ENCODE measurements at regions not wholly inside any gene's neighbourhood (a gene's known extent, or its start where the extent isn't known, plus 50 kb on each side); places are given as distances from the start of the nearest gene placed in this dataset.

GRCh38 chr9:70472268-70473249, 58.1 kb upstream of the KLF9 start:
- Histone ChIP-seq H3K36me3 (ENCODE audit: control insufficient read depth, insufficient read depth, low read length) (no peaks in the 10 kb centered on the region), H3K4me3 (ENCODE audit: low read depth, low read length) (no peak overlapping the region), H3K27me3 (ENCODE audit: control insufficient read depth, insufficient read depth, low read length) (no peaks in the 10 kb centered on the region)
- DNase-seq (ENCODE audit: low read depth) (no peak), FAIRE-seq (no peak)
- no peak for TF ChIP-seq CTCF (IDR thresholded peaks at IDR 0.05; ENCODE audit: insufficient read depth, low read length, severe bottlenecking)

- Histone ChIP-seq H3K4me3 (ENCODE audit: low read depth, low read length) (no peak overlapping the region), H3K36me3 (ENCODE audit: control insufficient read depth, insufficient read depth, low read length) (no peaks in the 10 kb centered on the region), H3K27me3 (ENCODE audit: control insufficient read depth, insufficient read depth, low read length) (no peaks in the 10 kb centered on the region)
- FAIRE-seq (no peak), DNase-seq (ENCODE audit: low read depth) (no peak)
- TF ChIP-seq CTCF (IDR thresholded peaks at IDR 0.05; ENCODE audit: insufficient read depth, low read length, severe bottlenecking) = no peak
Measured at GRCh38 chr9:70470050-70471015, 55.9 kb upstream of the KLF9 start.

GRCh38 chr9:70468291-70468690, 53.8 kb upstream of the KLF9 start:
- no peaks in the 10 kb centered on the region for H3K36me3 ChIP-seq (ENCODE audit: control insufficient read depth, insufficient read depth, low read length)
- no peaks in the 10 kb centered on the region for H3K27me3 ChIP-seq (ENCODE audit: control insufficient read depth, insufficient read depth, low read length)
- FAIRE-seq (no peak), DNase-seq (ENCODE audit: low read depth) (no peak)
- H3K4me3 ChIP-seq (ENCODE audit: low read depth, low read length) = no peak overlapping the region
- no peak for TF ChIP-seq CTCF (IDR thresholded peaks at IDR 0.05; ENCODE audit: insufficient read depth, low read length, severe bottlenecking)

- Histone ChIP-seq H3K4me3 (ENCODE audit: low read depth, low read length) (no peak overlapping the region), H3K27me3 (ENCODE audit: control insufficient read depth, insufficient read depth, low read length) (no peaks in the 10 kb centered on the region), H3K36me3 (ENCODE audit: control insufficient read depth, insufficient read depth, low read length) (no peaks in the 10 kb centered on the region)
- no peak for TF ChIP-seq CTCF (IDR thresholded peaks at IDR 0.05; ENCODE audit: insufficient read depth, low read length, severe bottlenecking)
- peak; percentile 73 for FAIRE-seq
- DNase-seq (ENCODE audit: low read depth) = peak; percentile 96
Measured at GRCh38 chr9:70466976-70467561, 52.6 kb upstream of the KLF9 start.

- Histone ChIP-seq H3K27me3 (ENCODE audit: control insufficient read depth, insufficient read depth, low read length) (no peaks in the 10 kb centered on the region), H3K36me3 (ENCODE audit: control insufficient read depth, insufficient read depth, low read length) (no peaks in the 10 kb centered on the region), H3K4me3 (ENCODE audit: low read depth, low read length) (no peak overlapping the region)
- no peak for FAIRE-seq
- no peak for DNase-seq (ENCODE audit: low read depth)
- TF ChIP-seq CTCF (IDR thresholded peaks at IDR 0.05; ENCODE audit: insufficient read depth, low read length, severe bottlenecking) = no peak
Measured at GRCh38 chr9:70465904-70466303, 51.4 kb upstream of the KLF9 start.

All from bronchial epithelial cell (primary cell).